ENCODE measurements at regions not wholly inside any gene's neighbourhood (a gene's known extent, or its start where the extent isn't known, plus 50 kb on each side); places are given as distances from the start of the nearest gene placed in this dataset.
"Not testable (repeated sequence)": the region's sequence is repeated elsewhere in the genome, so short reads cannot be mapped to it uniquely, and the experiment has no call there.

- not testable (repeated sequence) for TF ChIP-seq CTCF, EP300, POLR2A (IDR thresholded peaks at IDR 0.05)
Observed at GRCh38 chr5:67836496-67836895, 379.1 kb upstream of the PIK3R1 start.

Measured in tibial nerve (tissue), 4 donors.